Spleen (tissue), 11 donors: ENCODE measurements at regions not wholly inside any gene's neighbourhood (a gene's known extent, or its start where the extent isn't known, plus 50 kb on each side); places are given as distances from the start of the nearest gene placed in this dataset.
A peak's percentile ranks its signal among the peaks of the same experiment; 100 is the strongest.
"Not testable (repeated sequence)": the region's sequence is repeated elsewhere in the genome, so short reads cannot be mapped to it uniquely, and the experiment has no call there.

Source experiments
- DNase-seq: peaks from one replicate; pipeline ENCODE4 v3.0.0-alpha.2; 2020
- H3K27ac ChIP-seq, 8 donors: fragments of 200-600 bp; sonication (generic) in 7 of 8; 1 replicate in 4 of 8; 2 replicates in 4 of 8; pipeline versions ENCODE4 v1.5.0 to v1.8.0; 2016 to 2021; ENCODE audit warnings: inconsistent platforms in 4 of 8, mild to moderate bottlenecking in 4 of 8, moderate library complexity in 1 of 8
- H3K27me3 ChIP-seq, 7 donors: fragments of 200-600 bp; sonication (generic) in 6 of 7; replicated peaks in 1 of 7; 1 replicate in 4 of 7; 2 replicates in 3 of 7; pipeline versions ENCODE4 v1.5.0 to v1.8.0; 2016 to 2021; ENCODE audit warnings: inconsistent platforms in 3 of 7, mild to moderate bottlenecking in 1 of 7
- H3K36me3 ChIP-seq, 6 donors: fragments of 200-600 bp; sonication (generic) in 5 of 6; 1 replicate in 4 of 6; 2 replicates in 2 of 6; pipeline versions ENCODE4 v1.5.0 to v1.8.0; 2016 to 2021; ENCODE audit warnings: inconsistent platforms in 2 of 6
- H3K4me1 ChIP-seq, 6 donors: fragments of 200-600 bp; sonication (generic) in 5 of 6; 1 replicate in 3 of 6; 2 replicates in 3 of 6; pipeline versions ENCODE4 v1.5.0 to v1.8.0; 2016 to 2021; ENCODE audit warnings: inconsistent platforms in 3 of 6
- H3K4me3 ChIP-seq, 8 donors: fragments of 200-600 bp; sonication (generic) in 7 of 8; 1 replicate in 4 of 8; 2 replicates in 4 of 8; pipeline versions ENCODE4 v1.5.0 to v1.8.0; 2016 to 2021; ENCODE audit warnings: inconsistent platforms in 4 of 8, mild to moderate bottlenecking in 4 of 8, moderate library complexity in 2 of 8
- H3K9me3 ChIP-seq, 8 donors: fragments of 200-600 bp; sonication (generic) in 7 of 8; 1 replicate in 4 of 8; 2 replicates in 4 of 8; pipeline versions ENCODE4 v1.5.0 to v1.8.0; 2016 to 2021; ENCODE audit warnings: inconsistent platforms in 4 of 8
- POLR2A ChIP-seq, 3 donors: fragments of 450-650 bp; IDR thresholded peaks; one replicate each; pipeline ENCODE4 v1.5.1; 2017; ENCODE audit warnings: antibody characterized with exemption in 3 of 3, mild to moderate bottlenecking in 1 of 3
- POLR2AphosphoS5 ChIP-seq, 3 donors: sonication (generic); formaldehyde crosslinking; IDR thresholded peaks; one replicate each; pipeline ENCODE4 v1.5.1; 2017; ENCODE audit warnings: antibody characterized with exemption in 3 of 3
- WGBS, 5 donors: extraction: QIAGEN DNeasy Blood & Tissue Kit in 3 of 5; methylation state at CpG; one replicate each; pipeline versions ENCODE4 v1.1.5 to v1.1.7; 2013 to 2018; 5-methylcytosine and 5-hydroxymethylcytosine counted together
- intact Hi-C: fragments of 100-400 bp; cut with DNase I; formaldehyde crosslinking; loops from one replicate; pipeline ENCODE4 v1.15.0; 2023; ENCODE audit warnings: low total_unique reads
- TF ChIP-seq, protein P1 (sequence below), 11 experiments: fragments of 200-600 bp in 7 of 11; fragments of 450-650 bp in 4 of 11; sonication (generic) in 4 of 11; IDR thresholded peaks in 8 of 11; conservative IDR thresholded peaks in 3 of 11; 1 replicate in 7 of 11; 2 replicates in 4 of 11; pipeline versions ENCODE4 v1.4.0 to v1.8.0; 2016 to 2021; ENCODE audit warnings: antibody characterized with exemption in 11 of 11, inconsistent platforms in 4 of 11, mild to moderate bottlenecking in 1 of 11
- donor health status: healthy with polysubstance abuse.
- donor health status: DM: no; HTN: no; CAD: no; lungs with moderate emphysema.
- donor health status: DM: no; HTN: no; CAD: no.
- donor health status: Bipolar disorder and iron deficiency.
- donor health status: healthy.
- donor health status: DM: no; HTN: no; CAD: no.
- donor health status: DM: yes; HTN: yes; CAD: no.

DNA sequence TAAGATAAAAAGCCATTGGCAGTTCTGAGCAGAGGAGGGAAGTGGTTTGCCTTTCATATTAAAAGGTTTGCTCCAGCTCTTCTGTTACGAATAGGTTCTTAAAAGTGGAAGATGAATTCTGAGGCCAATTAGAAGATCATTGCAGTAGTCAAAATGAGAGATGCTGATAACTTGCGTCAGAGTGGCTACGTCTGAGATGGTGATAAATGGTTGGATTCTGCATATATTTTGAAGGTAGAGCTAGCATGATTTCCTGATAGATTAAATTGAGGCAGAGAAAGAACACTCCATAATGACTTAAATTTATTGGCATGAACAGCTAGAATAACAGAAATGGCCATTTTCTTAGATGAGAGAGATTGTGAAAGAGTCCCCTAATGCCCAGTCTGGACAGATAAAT, 652.6 kb downstream of the DACH1 start:
- WGBS, 5 donors: 79 to 89% (median 86%) methylated on average over 3 of the region's 3 CpGs
- H3K27me3 ChIP-seq: no peaks in the 10 kb centered on the region
- no peaks in the 10 kb centered on the region for H3K4me1 ChIP-seq
- DNase-seq: no peak
- no peaks in the 10 kb centered on the region for H3K9me3 ChIP-seq
- TF ChIP-seq POLR2AphosphoS5 (IDR thresholded peaks at IDR 0.05): no peak
- TF ChIP-seq POLR2A (IDR thresholded peaks at IDR 0.05): no peak
- TF ChIP-seq, protein P1, sequence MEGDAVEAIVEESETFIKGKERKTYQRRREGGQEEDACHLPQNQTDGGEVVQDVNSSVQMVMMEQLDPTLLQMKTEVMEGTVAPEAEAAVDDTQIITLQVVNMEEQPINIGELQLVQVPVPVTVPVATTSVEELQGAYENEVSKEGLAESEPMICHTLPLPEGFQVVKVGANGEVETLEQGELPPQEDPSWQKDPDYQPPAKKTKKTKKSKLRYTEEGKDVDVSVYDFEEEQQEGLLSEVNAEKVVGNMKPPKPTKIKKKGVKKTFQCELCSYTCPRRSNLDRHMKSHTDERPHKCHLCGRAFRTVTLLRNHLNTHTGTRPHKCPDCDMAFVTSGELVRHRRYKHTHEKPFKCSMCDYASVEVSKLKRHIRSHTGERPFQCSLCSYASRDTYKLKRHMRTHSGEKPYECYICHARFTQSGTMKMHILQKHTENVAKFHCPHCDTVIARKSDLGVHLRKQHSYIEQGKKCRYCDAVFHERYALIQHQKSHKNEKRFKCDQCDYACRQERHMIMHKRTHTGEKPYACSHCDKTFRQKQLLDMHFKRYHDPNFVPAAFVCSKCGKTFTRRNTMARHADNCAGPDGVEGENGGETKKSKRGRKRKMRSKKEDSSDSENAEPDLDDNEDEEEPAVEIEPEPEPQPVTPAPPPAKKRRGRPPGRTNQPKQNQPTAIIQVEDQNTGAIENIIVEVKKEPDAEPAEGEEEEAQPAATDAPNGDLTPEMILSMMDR (IDR thresholded peaks at IDR 0.05 in 8 of 11, conservative IDR thresholded peaks at IDR 0.05 in 3 of 11): no peak
- H3K4me3 ChIP-seq: no peak overlapping the region
- H3K36me3 ChIP-seq: no peaks in the 10 kb centered on the region
- no peak overlapping the region for H3K27ac ChIP-seq
- intact Hi-C loops: no loop called here

- Histone ChIP-seq H3K4me1 (no peaks in the 10 kb centered on the region), H3K4me3 (no peak overlapping the region), H3K36me3 (no peaks in the 10 kb centered on the region), H3K9me3 (no peaks in the 10 kb centered on the region), H3K27ac (no peak overlapping the region), H3K27me3 (no peaks in the 10 kb centered on the region)
- TF ChIP-seq, protein P1 (IDR thresholded peaks at IDR 0.05 in 8 of 11, conservative IDR thresholded peaks at IDR 0.05 in 3 of 11): no peak
- TF ChIP-seq POLR2A (IDR thresholded peaks at IDR 0.05) (no peak), POLR2AphosphoS5 (IDR thresholded peaks at IDR 0.05) (no peak)
- intact Hi-C loops: no loop called here
- 55 to 72% (median 67%) methylated on average over 2 of the region's 2 CpGs for WGBS, 5 donors
- no peak for DNase-seq
These were observed 653.7 kb downstream of the DACH1 start for GRCh38 chr13:71213252-71213821.

DNA sequence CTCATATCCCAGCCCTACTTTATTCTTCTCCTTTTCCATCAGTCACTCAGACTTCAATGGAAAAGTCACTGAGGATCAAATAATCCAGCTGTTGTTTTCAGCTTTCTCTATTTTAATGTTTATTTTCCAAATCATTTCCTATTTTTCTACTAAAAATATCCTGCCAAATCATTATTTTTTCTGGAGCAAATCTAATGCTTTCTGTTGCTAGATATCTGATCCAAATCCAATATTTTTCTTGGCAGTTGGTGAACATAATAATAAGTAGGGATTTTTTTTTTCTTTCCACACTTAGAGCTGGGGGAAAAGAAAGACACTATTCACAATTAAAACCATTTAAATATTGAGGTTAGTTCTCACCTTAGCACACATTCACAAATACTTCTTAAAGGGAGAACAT, 656.1 kb downstream of the DACH1 start:
- intact Hi-C loops: no loop called here
- H3K4me3 ChIP-seq: no peak overlapping the region
- no peak for TF ChIP-seq POLR2A (IDR thresholded peaks at IDR 0.05)
- TF ChIP-seq, protein P1 (IDR thresholded peaks at IDR 0.05 in 8 of 11, conservative IDR thresholded peaks at IDR 0.05 in 3 of 11): no peak
- TF ChIP-seq POLR2AphosphoS5 (IDR thresholded peaks at IDR 0.05): no peak
- H3K27ac ChIP-seq: no peak overlapping the region
- no peaks in the 10 kb centered on the region for H3K36me3 ChIP-seq
- no peak for DNase-seq
- no peaks in the 10 kb centered on the region for H3K9me3 ChIP-seq
- H3K27me3 ChIP-seq: no peaks in the 10 kb centered on the region
- no peaks in the 10 kb centered on the region for H3K4me1 ChIP-seq

DNA sequence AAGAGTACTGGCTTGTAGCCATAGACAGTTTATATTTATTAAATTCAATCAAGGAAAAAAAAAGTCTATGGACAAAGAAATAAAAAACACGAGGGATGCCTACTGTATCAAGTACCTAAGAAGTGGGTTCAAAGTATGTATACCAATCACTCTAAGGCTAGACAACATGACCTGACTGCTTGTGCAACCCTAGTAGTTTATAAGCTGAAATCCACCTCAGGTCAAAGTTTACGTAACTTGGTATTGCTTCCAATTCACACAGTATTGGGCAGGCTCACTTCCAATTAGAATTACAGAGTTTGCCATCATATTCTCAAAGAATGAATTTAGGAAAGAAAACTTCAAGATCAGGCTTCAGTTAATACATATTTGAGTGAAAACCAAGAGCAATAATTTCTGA, 657.8 kb downstream of the DACH1 start:
- no peaks in the 10 kb centered on the region for H3K4me1 ChIP-seq
- DNase-seq: no peak
- no peaks in the 10 kb centered on the region for H3K27me3 ChIP-seq
- no peak overlapping the region for H3K4me3 ChIP-seq
- H3K9me3 ChIP-seq: no peaks in the 10 kb centered on the region
- intact Hi-C loops: no loop called here
- no peak overlapping the region for H3K27ac ChIP-seq
- WGBS, 5 donors: 87 to 93% (median 93%) methylated on average over 2 of the region's 2 CpGs
- H3K36me3 ChIP-seq: no peaks in the 10 kb centered on the region
- no peak for TF ChIP-seq POLR2AphosphoS5 (IDR thresholded peaks at IDR 0.05)
- TF ChIP-seq, protein P1 (IDR thresholded peaks at IDR 0.05 in 8 of 11, conservative IDR thresholded peaks at IDR 0.05 in 3 of 11): no peak
- TF ChIP-seq POLR2A (IDR thresholded peaks at IDR 0.05): no peak

GRCh38 chr13:71184583-71184982, 682.4 kb downstream of the DACH1 start:
- H3K9me3 ChIP-seq: peaks cover 0 to 43% (median 27%) of the 10 kb centered on the region in 8 donors
- 84 to 100% (median 88%) methylated on average over 1 to 7 of the region's 7 CpGs for WGBS, 5 donors
- intact Hi-C loops, H3K27me3 ChIP-seq, H3K4me3 ChIP-seq, H3K36me3 ChIP-seq, H3K4me1 ChIP-seq, H3K27ac ChIP-seq: not testable (repeated sequence)
- peak; percentile 60 for DNase-seq

GRCh38 chr13:71183352-71183751, 683.7 kb downstream of the DACH1 start:
- intact Hi-C loops, H3K4me1 ChIP-seq, DNase-seq, H3K4me3 ChIP-seq, H3K36me3 ChIP-seq, H3K27me3 ChIP-seq, H3K27ac ChIP-seq: not testable (repeated sequence)
- WGBS, 5 donors: 87 to 100% (median 94%) methylated on average over 1 of the region's 1 CpG
- H3K9me3 ChIP-seq: peaks cover 0 to 43% (median 27%) of the 10 kb centered on the region in 8 donors
